ENCODE measurements at regions not wholly inside any gene's neighbourhood (a gene's known extent, or its start where the extent isn't known, plus 50 kb on each side); places are given as distances from the start of the nearest gene placed in this dataset.

DNA sequence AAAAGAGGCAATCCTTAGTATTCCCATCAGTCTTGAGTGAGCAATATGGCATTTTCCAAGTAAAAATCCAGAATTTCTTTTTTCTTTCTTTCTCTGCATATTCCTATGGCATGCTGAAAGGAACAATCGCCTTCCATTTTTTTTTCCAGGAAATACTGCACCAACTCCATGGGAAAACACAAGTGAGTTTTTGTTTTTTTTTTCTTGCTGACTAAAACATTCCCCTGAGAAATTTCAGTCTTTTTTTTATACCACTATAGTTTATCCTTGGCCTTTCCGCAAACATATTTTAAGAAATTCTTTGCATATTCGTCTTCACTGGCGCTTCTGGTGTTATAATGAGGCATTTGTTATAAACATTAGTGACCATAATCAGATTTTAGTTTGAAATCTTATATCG lies 429.6 kb upstream of the MDFIC2 start:
- H4K20me1 ChIP-seq (ENCODE audit: insufficient read depth, low read length): no peaks in the 10 kb centered on the region
- POLR2A ChIA-PET: no interaction called here
- no peaks in the 10 kb centered on the region for H3K9me3 ChIP-seq (ENCODE audit: low read length)
- no peaks in the 10 kb centered on the region for H3K79me2 ChIP-seq (ENCODE audit: insufficient read depth, low read depth, low read length)
- no peak overlapping the region for H2AFZ ChIP-seq (ENCODE audit: low read length)
- H3K36me3 ChIP-seq (ENCODE audit: insufficient read depth, low read length): no peaks in the 10 kb centered on the region
- H3K4me3 ChIP-seq (ENCODE audit: low read depth, low read length, poor library complexity, severe bottlenecking): no peak overlapping the region
- CTCF ChIA-PET (ENCODE audit: unreplicated experiment): no interaction called here
- no TSS peak for BruUV-seq (replicated peaks)
- DNase-seq (ENCODE audit: low spot score): no peak
- H3K4me1 ChIP-seq (ENCODE audit: insufficient read depth, low read length, poor library complexity, severe bottlenecking): no peaks in the 10 kb centered on the region
- TF ChIP-seq, protein P1, sequence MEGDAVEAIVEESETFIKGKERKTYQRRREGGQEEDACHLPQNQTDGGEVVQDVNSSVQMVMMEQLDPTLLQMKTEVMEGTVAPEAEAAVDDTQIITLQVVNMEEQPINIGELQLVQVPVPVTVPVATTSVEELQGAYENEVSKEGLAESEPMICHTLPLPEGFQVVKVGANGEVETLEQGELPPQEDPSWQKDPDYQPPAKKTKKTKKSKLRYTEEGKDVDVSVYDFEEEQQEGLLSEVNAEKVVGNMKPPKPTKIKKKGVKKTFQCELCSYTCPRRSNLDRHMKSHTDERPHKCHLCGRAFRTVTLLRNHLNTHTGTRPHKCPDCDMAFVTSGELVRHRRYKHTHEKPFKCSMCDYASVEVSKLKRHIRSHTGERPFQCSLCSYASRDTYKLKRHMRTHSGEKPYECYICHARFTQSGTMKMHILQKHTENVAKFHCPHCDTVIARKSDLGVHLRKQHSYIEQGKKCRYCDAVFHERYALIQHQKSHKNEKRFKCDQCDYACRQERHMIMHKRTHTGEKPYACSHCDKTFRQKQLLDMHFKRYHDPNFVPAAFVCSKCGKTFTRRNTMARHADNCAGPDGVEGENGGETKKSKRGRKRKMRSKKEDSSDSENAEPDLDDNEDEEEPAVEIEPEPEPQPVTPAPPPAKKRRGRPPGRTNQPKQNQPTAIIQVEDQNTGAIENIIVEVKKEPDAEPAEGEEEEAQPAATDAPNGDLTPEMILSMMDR (conservative IDR thresholded peaks at IDR 0.05; ENCODE audit: low read length): no peak
- no peak for TF ChIP-seq EZH2phosphoT487 (IDR thresholded peaks at IDR 0.05; ENCODE audit: borderline replicate concordance, low read depth, low read length)
- H3K9me2 ChIP-seq (ENCODE audit: insufficient read depth, low read length): no peaks in the 10 kb centered on the region
- intact Hi-C loops (cut with micrococcal nuclease; ENCODE audit: unreplicated experiment): no loop called here
- H3K27ac ChIP-seq (ENCODE audit: low read depth, low read length, poor library complexity, severe bottlenecking): no peak overlapping the region
- H3K4me2 ChIP-seq (ENCODE audit: low read length): no peak overlapping the region

DNA sequence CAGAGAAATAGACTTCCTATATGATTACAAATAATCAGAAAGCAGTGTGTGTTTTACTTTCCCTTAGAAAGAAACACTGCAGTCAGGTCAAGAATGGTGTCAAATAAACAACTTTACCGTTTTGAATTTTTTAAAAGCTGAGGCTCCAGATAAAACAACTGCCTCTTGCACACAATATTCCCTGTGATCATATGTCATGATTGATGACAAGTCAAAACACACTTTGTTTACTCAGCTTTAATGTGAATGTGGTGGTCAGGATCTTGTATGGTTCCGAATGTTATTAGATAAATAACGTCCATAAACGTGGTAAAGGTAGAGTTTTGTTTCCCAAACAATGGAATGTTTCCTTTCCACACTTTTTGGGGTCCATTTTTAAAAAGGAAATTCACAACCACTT lies 428.4 kb upstream of the MDFIC2 start:
- Histone ChIP-seq H2AFZ (ENCODE audit: low read length) (no peak overlapping the region), H4K20me1 (ENCODE audit: insufficient read depth, low read length) (no peaks in the 10 kb centered on the region), H3K4me1 (ENCODE audit: insufficient read depth, low read length, poor library complexity, severe bottlenecking) (no peaks in the 10 kb centered on the region), H3K9me3 (ENCODE audit: low read length) (no peaks in the 10 kb centered on the region), H3K27ac (ENCODE audit: low read depth, low read length, poor library complexity, severe bottlenecking) (no peak overlapping the region), H3K9me2 (ENCODE audit: insufficient read depth, low read length) (no peaks in the 10 kb centered on the region), H3K36me3 (ENCODE audit: insufficient read depth, low read length) (no peaks in the 10 kb centered on the region), H3K4me2 (ENCODE audit: low read length) (no peak overlapping the region), H3K4me3 (ENCODE audit: low read depth, low read length, poor library complexity, severe bottlenecking) (no peak overlapping the region), H3K79me2 (ENCODE audit: insufficient read depth, low read depth, low read length) (no peaks in the 10 kb centered on the region)
- TF ChIP-seq EZH2phosphoT487 (IDR thresholded peaks at IDR 0.05; ENCODE audit: borderline replicate concordance, low read depth, low read length): no peak
- TF ChIP-seq, protein P1 (conservative IDR thresholded peaks at IDR 0.05; ENCODE audit: low read length): no peak
- BruUV-seq (replicated peaks): no TSS peak
- no peak for DNase-seq (ENCODE audit: low spot score)
- ChIA-PET CTCF (ENCODE audit: unreplicated experiment) (no interaction called here), POLR2A (no interaction called here)
- intact Hi-C loops (cut with micrococcal nuclease; ENCODE audit: unreplicated experiment): no loop called here

DNA sequence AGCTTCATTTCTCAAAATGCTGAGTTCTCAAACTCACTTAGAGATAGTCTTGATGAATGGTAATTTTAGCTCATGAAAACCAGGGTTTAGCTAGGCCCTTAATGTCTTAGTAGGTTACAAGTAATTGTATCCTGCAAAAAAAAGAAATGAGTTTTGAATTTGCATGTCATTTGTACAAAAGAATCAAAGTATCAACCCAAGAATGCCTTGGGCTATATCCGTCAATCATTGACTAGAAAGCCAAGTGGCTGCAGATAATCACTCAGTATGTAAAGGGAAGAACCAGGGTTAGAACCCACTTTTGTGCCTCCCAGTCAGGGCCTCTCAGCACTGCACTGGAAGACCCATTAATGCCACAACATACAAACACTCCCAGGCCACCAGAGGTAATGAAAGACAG lies 427.6 kb upstream of the MDFIC2 start:
- DNase-seq (ENCODE audit: low spot score): no peak
- Histone ChIP-seq H3K27ac (ENCODE audit: low read depth, low read length, poor library complexity, severe bottlenecking) (no peak overlapping the region), H2AFZ (ENCODE audit: low read length) (no peak overlapping the region), H3K36me3 (ENCODE audit: insufficient read depth, low read length) (no peaks in the 10 kb centered on the region), H3K9me3 (ENCODE audit: low read length) (no peaks in the 10 kb centered on the region), H3K4me1 (ENCODE audit: insufficient read depth, low read length, poor library complexity, severe bottlenecking) (no peaks in the 10 kb centered on the region), H3K9me2 (ENCODE audit: insufficient read depth, low read length) (no peaks in the 10 kb centered on the region), H3K79me2 (ENCODE audit: insufficient read depth, low read depth, low read length) (no peaks in the 10 kb centered on the region), H3K4me3 (ENCODE audit: low read depth, low read length, poor library complexity, severe bottlenecking) (no peak overlapping the region), H3K4me2 (ENCODE audit: low read length) (no peak overlapping the region), H4K20me1 (ENCODE audit: insufficient read depth, low read length) (no peaks in the 10 kb centered on the region)
- TF ChIP-seq EZH2phosphoT487 (IDR thresholded peaks at IDR 0.05; ENCODE audit: borderline replicate concordance, low read depth, low read length): no peak
- TF ChIP-seq, protein P1 (conservative IDR thresholded peaks at IDR 0.05; ENCODE audit: low read length): no peak
- no TSS peak for BruUV-seq (replicated peaks)
- CTCF ChIA-PET (ENCODE audit: unreplicated experiment): no interaction called here
- POLR2A ChIA-PET: no interaction called here
- intact Hi-C loops (cut with micrococcal nuclease; ENCODE audit: unreplicated experiment): no loop called here

Measured in OCI-LY7 (cell line).